Stomach (tissue), 8 donors: ENCODE measurements at regions not wholly inside any gene's neighbourhood (a gene's known extent, or its start where the extent isn't known, plus 50 kb on each side); places are given as distances from the start of the nearest gene placed in this dataset.

Experiments used
- DNase-seq, 2 donors: peaks; one replicate each; pipeline versions ENCODE4 v3.0.0 to v3.0.0-alpha.2; 2013 to 2019
- H3K27ac ChIP-seq, 5 donors: fragments of 200-600 bp in 4 of 5; sonication (generic) in 4 of 5; one replicate each; pipeline ENCODE4 v1.5.1; 2013 to 2019; ENCODE audit warnings: mild to moderate bottlenecking in 1 of 5, moderate library complexity in 1 of 5
- H3K27me3 ChIP-seq, 3 donors: fragments of 200-600 bp; sonication (generic); one replicate each; pipeline ENCODE4 v1.5.1; 2017 to 2019; ENCODE audit warnings: mixed run types in 1 of 3
- H3K36me3 ChIP-seq, 4 donors: fragments of 200-600 bp; sonication (generic); 1 replicate in 3 of 4; 2 replicates in 1 of 4; pipeline ENCODE4 v1.5.1; 2016 to 2019
- H3K4me1 ChIP-seq, 4 donors: fragments of 200-600 bp; sonication (generic); one replicate each; pipeline ENCODE4 v1.5.1; 2016 to 2019
- H3K4me3 ChIP-seq, 4 donors: fragments of 200-600 bp; sonication (generic) in 3 of 4; one replicate each; pipeline ENCODE4 v1.5.1; 2016 to 2019; ENCODE audit warnings: mild to moderate bottlenecking in 1 of 4
- H3K9me3 ChIP-seq, 4 donors: fragments of 200-600 bp; sonication (generic); one replicate each; pipeline ENCODE4 v1.5.1; 2016 to 2019
- CTCF ChIP-seq, 7 experiments: fragments of 450-650 bp in 4 of 7; fragments of 200-600 bp in 3 of 7; sonication (generic) in 3 of 7; IDR thresholded peaks; one replicate each; pipeline ENCODE4 v1.5.1; 2016 to 2019; ENCODE audit warnings: antibody characterized with exemption in 7 of 7, control low read depth in 2 of 7, mild to moderate bottlenecking in 1 of 7
- EP300 ChIP-seq: sonication (generic); formaldehyde crosslinking; IDR thresholded peaks from one replicate; pipeline ENCODE4 v1.6.1; 2017; ENCODE audit warnings: antibody characterized with exemption
- POLR2A ChIP-seq, 4 donors: fragments of 450-650 bp; IDR thresholded peaks; one replicate each; pipeline ENCODE4 v1.6.1; 2016; ENCODE audit warnings: antibody characterized with exemption in 4 of 4, control low read depth in 2 of 4, mild to moderate bottlenecking in 1 of 4, moderate library complexity in 1 of 4
- POLR2AphosphoS5 ChIP-seq, 3 donors: sonication (generic); formaldehyde crosslinking; IDR thresholded peaks; one replicate each; pipeline ENCODE4 v1.6.1; 2016; ENCODE audit warnings: antibody characterized with exemption in 3 of 3
- WGBS, 5 donors: extraction: QIAGEN DNeasy Blood & Tissue Kit in 3 of 5; methylation state at CpG; one replicate each; pipeline versions ENCODE4 v1.1.5 to v1.1.7; 2013 to 2018; 5-methylcytosine and 5-hydroxymethylcytosine counted together
- intact Hi-C: fragments of 100-400 bp; cut with DNase I; formaldehyde crosslinking; loops from one replicate; pipeline ENCODE4 v1.15.1; 2023; ENCODE audit warnings: low total_unique reads
- donor health status: healthy with polysubstance abuse.
- donor health status: Bipolar disorder and iron deficiency.
- donor health status: healthy.

GRCh38 chr1:99181892-99182291 lies 82.4 kb upstream of the PLPPR4 start:
- WGBS, 5 donors: 78 to 88% (median 83%) methylated on average over 2 of the region's 2 CpGs
- peaks cover 0 to 9% (median 0%) of the 10 kb centered on the region in 4 donors for H3K4me1 ChIP-seq

GRCh38 chr1:99185196-99185595 lies 79.1 kb upstream of the PLPPR4 start:
- DNase-seq: no peak
- intact Hi-C loops: no loop called here
- H3K27me3 ChIP-seq: no peaks in the 10 kb centered on the region
- no peaks in the 10 kb centered on the region for H3K36me3 ChIP-seq
- H3K4me3 ChIP-seq: no peak overlapping the region
- 80 to 88% (median 87%) methylated on average over 3 of the region's 3 CpGs for WGBS, 5 donors
- peaks cover 0 to 9% (median 0%) of the 10 kb centered on the region in 4 donors for H3K4me1 ChIP-seq
- no peak overlapping the region for H3K27ac ChIP-seq
- no peaks in the 10 kb centered on the region for H3K9me3 ChIP-seq
- no peak for TF ChIP-seq CTCF (IDR thresholded peaks at IDR 0.05)

More at GRCh38 chr1:99181892-99182291, 82.4 kb upstream of the PLPPR4 start:
- Histone ChIP-seq H3K4me3 (no peak overlapping the region), H3K9me3 (no peaks in the 10 kb centered on the region), H3K27ac (no peak overlapping the region), H3K27me3 (no peaks in the 10 kb centered on the region), H3K36me3 (no peaks in the 10 kb centered on the region)
- TF ChIP-seq POLR2A (IDR thresholded peaks at IDR 0.05) (no peak), EP300 (no peak), CTCF (IDR thresholded peaks at IDR 0.05) (no peak), POLR2AphosphoS5 (IDR thresholded peaks at IDR 0.05) (no peak)
- peak in 1 of 2 donors; percentile 34 for DNase-seq
- intact Hi-C loops: no loop called here

- Histone ChIP-seq H3K27me3 (no peaks in the 10 kb centered on the region), H3K4me1 (no peaks in the 10 kb centered on the region), H3K9me3 (no peaks in the 10 kb centered on the region), H3K4me3 (no peak overlapping the region), H3K36me3 (no peaks in the 10 kb centered on the region), H3K27ac (no peak overlapping the region)
- intact Hi-C loops: no loop called here
- DNase-seq: no peak
- TF ChIP-seq EP300 (no peak), POLR2AphosphoS5 (IDR thresholded peaks at IDR 0.05) (no peak), POLR2A (IDR thresholded peaks at IDR 0.05) (no peak), CTCF (IDR thresholded peaks at IDR 0.05) (no peak)
- 69 to 87% (median 76%) methylated on average over 2 of the region's 2 CpGs for WGBS, 5 donors
Measured at GRCh38 chr1:99193431-99193830, 70.9 kb upstream of the PLPPR4 start.

GRCh38 chr1:99198393-99198792 lies 65.9 kb upstream of the PLPPR4 start:
- intact Hi-C loops: no loop called here
- Histone ChIP-seq H3K27ac (no peak overlapping the region), H3K9me3 (no peaks in the 10 kb centered on the region), H3K4me1 (no peaks in the 10 kb centered on the region), H3K4me3 (no peak overlapping the region), H3K27me3 (no peaks in the 10 kb centered on the region), H3K36me3 (no peaks in the 10 kb centered on the region)
- 43 to 69% (median 52%) methylated on average over 1 of the region's 1 CpG for WGBS, 5 donors
- no peak for DNase-seq
- TF ChIP-seq EP300 (no peak), POLR2AphosphoS5 (IDR thresholded peaks at IDR 0.05) (no peak), CTCF (IDR thresholded peaks at IDR 0.05) (no peak), POLR2A (IDR thresholded peaks at IDR 0.05) (no peak)

GRCh38 chr1:99207216-99207615 lies 57.1 kb upstream of the PLPPR4 start:
- Histone ChIP-seq H3K4me3 (no peak overlapping the region), H3K4me1 (no peaks in the 10 kb centered on the region), H3K9me3 (no peaks in the 10 kb centered on the region), H3K36me3 (no peaks in the 10 kb centered on the region), H3K27me3 (no peaks in the 10 kb centered on the region), H3K27ac (no peak overlapping the region)
- intact Hi-C loops: no loop called here
- 25 to 50% (median 44%) methylated on average over 3 of the region's 3 CpGs for WGBS, 5 donors
- DNase-seq: no peak
- TF ChIP-seq POLR2AphosphoS5 (IDR thresholded peaks at IDR 0.05) (no peak), POLR2A (IDR thresholded peaks at IDR 0.05) (no peak), EP300 (no peak), CTCF (IDR thresholded peaks at IDR 0.05) (no peak)
